IMR-90 (cell line): ENCODE measurements at regions not wholly inside any gene's neighbourhood (a gene's known extent, or its start where the extent isn't known, plus 50 kb on each side); places are given as distances from the start of the nearest gene placed in this dataset.

Experiments used
- ATAC-seq: fragments of 200-7000 bp; cut with Tn5 transposase; 2 replicates; pipeline ENCODE4 v1.9.1; 2020; ENCODE audit warnings: low read depth, mild to moderate bottlenecking, moderate library complexity
- BruUV-seq: library from RNA; stranded (reverse); fragments of 400-500 nt; replicated peaks from 2 replicates; lab custom pipeline; 2021; lab: Mats Ljungman, UMichigan
- CTCF ChIA-PET: fragments of 300-600 bp; formaldehyde crosslinking; extraction: SDS; loops from one replicate; lab custom pipeline; 2021; ENCODE audit warnings: antibody characterized with exemption; lab: Yijun Ruan, JAX
- POLR2A ChIA-PET: fragments of 300-600 bp; sonication (Branson Sonifier 250); formaldehyde crosslinking; loops from one replicate; lab custom pipeline; 2022; ENCODE audit warnings: antibody characterized with exemption; ENCODE audit not compliant: unreplicated experiment; lab: Charles Lee
- DNase-seq: peaks from one replicate; pipeline ENCODE4 v3.0.0; 2013
- H2AFZ ChIP-seq: replicated peaks from 2 replicates; pipeline ENCODE3; 2013; ENCODE audit warnings: low read length, mild to moderate bottlenecking; ENCODE audit not compliant: poor library complexity
- H2AK5ac ChIP-seq: 2 replicates; pipeline ENCODE4 v1.6.1; 2013; ENCODE audit warnings: low read depth, low read length, inconsistent platforms
- H2AK9ac ChIP-seq: replicated peaks from 2 replicates; pipeline ENCODE3; 2013; ENCODE audit warnings: mild to moderate bottlenecking, low read depth, low read length, moderate library complexity; ENCODE audit not compliant: poor library complexity
- H2BK120ac ChIP-seq: 2 replicates; pipeline ENCODE4 v1.6.1; 2013; ENCODE audit warnings: low read depth, low read length, inconsistent platforms
- H2BK15ac ChIP-seq: 3 replicates; pipeline ENCODE4 v1.6.1; 2013; ENCODE audit warnings: low read depth, low read length, inconsistent platforms
- H2BK20ac ChIP-seq: 2 replicates; pipeline ENCODE4 v1.6.1; 2013; ENCODE audit warnings: low read depth, mild to moderate bottlenecking, inconsistent platforms, low read length, moderate library complexity
- H2BK5ac ChIP-seq: 2 replicates; pipeline ENCODE4 v1.6.1; 2013; ENCODE audit warnings: mild to moderate bottlenecking, low read depth, low read length, inconsistent platforms; ENCODE audit not compliant: poor library complexity, severe bottlenecking
- H3K14ac ChIP-seq: replicated peaks from 2 replicates; pipeline ENCODE4 v1.6.1; 2013; ENCODE audit warnings: low read depth, low read length, inconsistent platforms
- H3K18ac ChIP-seq: 2 replicates; pipeline ENCODE4 v1.6.1; 2013; ENCODE audit warnings: low read depth, low read length, control low read depth
- H3K23ac ChIP-seq: 2 replicates; pipeline ENCODE4 v1.6.1; 2013; ENCODE audit warnings: low read depth, low read length, inconsistent platforms
- H3K27ac ChIP-seq: 2 replicates; pipeline ENCODE4 v1.5.1; 2013; ENCODE audit warnings: mild to moderate bottlenecking, control low read depth, low read length; ENCODE audit not compliant: insufficient read depth
- H3K27me3 ChIP-seq: 2 replicates; pipeline ENCODE4 v1.6.1; 2013; ENCODE audit warnings: low read length; ENCODE audit not compliant: control insufficient read depth, insufficient read depth
- H3K36me3 ChIP-seq: 2 replicates; pipeline ENCODE4 v1.6.1; 2013; ENCODE audit warnings: low read length, mixed read lengths; ENCODE audit not compliant: control insufficient read depth, insufficient read depth
- H3K4ac ChIP-seq: 2 replicates; pipeline ENCODE4 v1.6.1; 2013; ENCODE audit warnings: low read depth, low read length, inconsistent platforms
- H3K4me1 ChIP-seq: 2 replicates; pipeline ENCODE4 v1.6.1; 2013; ENCODE audit warnings: low read length, mixed read lengths; ENCODE audit not compliant: control insufficient read depth, insufficient read depth
- H3K4me2 ChIP-seq: 2 replicates; pipeline ENCODE4 v1.6.1; 2013; ENCODE audit warnings: low read depth, mild to moderate bottlenecking, control low read depth, low read length, moderate library complexity
- H3K4me3 ChIP-seq: 2 replicates; pipeline ENCODE4 v1.5.1; 2013; ENCODE audit warnings: low read depth, mild to moderate bottlenecking, control low read depth, low read length, moderate library complexity; ENCODE audit not compliant: insufficient read depth
- H3K56ac ChIP-seq: 2 replicates; pipeline ENCODE4 v1.6.1; 2013; ENCODE audit warnings: low read length, inconsistent platforms; ENCODE audit not compliant: insufficient read depth; ENCODE audit errors: extremely low read depth
- H3K79me1 ChIP-seq, 2 experiments: 2 replicates each; pipeline ENCODE4 v1.6.1; 2013; ENCODE audit warnings: low read length in 2 of 2, inconsistent platforms in 1 of 2, low read depth in 1 of 2
- H3K9ac ChIP-seq: 2 replicates; pipeline ENCODE4 v1.6.1; 2013; ENCODE audit warnings: low read depth, low read length, control low read depth
- H3K9me1 ChIP-seq: 2 replicates; pipeline ENCODE4 v1.6.1; 2013; ENCODE audit warnings: low read length, inconsistent platforms; ENCODE audit not compliant: insufficient read depth
- H3K9me3 ChIP-seq: 2 replicates; pipeline ENCODE4 v1.6.1; 2013; ENCODE audit warnings: low read length; ENCODE audit not compliant: control insufficient read depth, insufficient read depth
- H4K20me1 ChIP-seq: 2 replicates; pipeline ENCODE4 v1.6.1; 2013; ENCODE audit warnings: low read length, inconsistent platforms; ENCODE audit not compliant: insufficient read depth
- H4K5ac ChIP-seq: 2 replicates; pipeline ENCODE4 v1.6.1; 2013; ENCODE audit warnings: mild to moderate bottlenecking, low read depth, low read length, control low read depth
- H4K8ac ChIP-seq, 2 experiments: 2 replicates each; pipeline ENCODE4 v1.6.1; 2013; ENCODE audit warnings: low read depth in 2 of 2, low read length in 2 of 2, control low read depth in 1 of 2, inconsistent platforms in 1 of 2
- H4K91ac ChIP-seq: 2 replicates; pipeline ENCODE4 v1.6.1; 2013; ENCODE audit warnings: low read depth, low read length, inconsistent platforms; ENCODE audit not compliant: insufficient read depth
- BHLHE40 ChIP-seq: fragments of 150-350 bp; IDR thresholded peaks from 2 replicates; pipeline ENCODE4 v1.6.1; 2016; ENCODE audit warnings: mild to moderate bottlenecking, low read depth, low read length
- CEBPB ChIP-seq: IDR thresholded peaks from 2 replicates; pipeline ENCODE4 v1.6.1; 2012; ENCODE audit warnings: low read depth, low read length, improper control_type of control experiment
- CHD1 ChIP-seq: IDR thresholded peaks from 2 replicates; pipeline ENCODE4 v1.6.1; 2012; ENCODE audit warnings: low read depth, low read length, improper control_type of control experiment
- ELK1 ChIP-seq: fragments of 150-350 bp; IDR thresholded peaks from 2 replicates; pipeline ENCODE4 v1.6.1; 2016; ENCODE audit warnings: low read depth, mild to moderate bottlenecking, low read length, moderate library complexity, borderline replicate concordance
- FOS ChIP-seq: fragments of 150-350 bp; IDR thresholded peaks from 2 replicates; pipeline ENCODE4 v1.6.1; 2016; ENCODE audit warnings: low read depth, low read length
- MAFK ChIP-seq: IDR thresholded peaks from 2 replicates; pipeline ENCODE4 v1.6.1; 2012; ENCODE audit warnings: low read depth, low read length, improper control_type of control experiment
- MAZ ChIP-seq: IDR thresholded peaks from 2 replicates; pipeline ENCODE4 v1.6.1; 2012; ENCODE audit warnings: low read depth, mild to moderate bottlenecking, low read length, improper control_type of control experiment, moderate library complexity, borderline replicate concordance
- MXI1 ChIP-seq: IDR thresholded peaks from 2 replicates; pipeline ENCODE4 v1.6.1; 2012; ENCODE audit warnings: low read depth, mild to moderate bottlenecking, low read length, moderate library complexity, borderline replicate concordance
- NFE2L2 ChIP-seq: fragments of 150-350 bp; IDR thresholded peaks from 2 replicates; pipeline ENCODE4 v1.6.1; 2016; ENCODE audit warnings: low read depth, mild to moderate bottlenecking, low read length
- POLR2A ChIP-seq: IDR thresholded peaks from 2 replicates; pipeline ENCODE4 v1.6.1; 2012; ENCODE audit warnings: mild to moderate bottlenecking, low read depth, low read length
- RAD21 ChIP-seq: IDR thresholded peaks from 2 replicates; pipeline ENCODE4 v1.6.1; 2012; ENCODE audit warnings: low read length, improper control_type of control experiment
- RCOR1 ChIP-seq: IDR thresholded peaks from 2 replicates; pipeline ENCODE4 v1.6.1; 2012; ENCODE audit warnings: mild to moderate bottlenecking, low read length, improper control_type of control experiment; ENCODE audit not compliant: insufficient replicate concordance
- RFX5 ChIP-seq: IDR thresholded peaks from 2 replicates; pipeline ENCODE4 v1.8.0; 2012; ENCODE audit warnings: low read depth, mild to moderate bottlenecking, low read length, moderate library complexity
- SMC3 ChIP-seq: fragments of 150-350 bp; IDR thresholded peaks from 2 replicates; pipeline ENCODE4 v1.6.1; 2016; ENCODE audit warnings: low read depth, mild to moderate bottlenecking, antibody characterized with exemption, low read length, moderate library complexity
- WGBS, 2 experiments: methylation state at CpG; one replicate each; pipeline versions ENCODE4 v1.1.5 to v1.1.7; 2013; ENCODE audit warnings: missing lambda C conversion rate in 2 of 2; ENCODE audit not compliant: insufficient read length in 1 of 2; ENCODE audit errors: extremely low coverage in 2 of 2; 5-methylcytosine and 5-hydroxymethylcytosine counted together
- dilution Hi-C: fragments of 300-500 bp; cut with HindIII; formaldehyde crosslinking; loops from one replicate; pipeline ENCODE4 v1.14.3; 2018; ENCODE audit warnings: low sequenced_read_pairs; ENCODE audit not compliant: unreplicated experiment
- in situ Hi-C: fragments of 300-500 bp; cut with MboI; formaldehyde crosslinking; loops from 3 replicates; pipeline ENCODE4 v1.14.3; 2019; ENCODE audit warnings: low sequenced_read_pairs, inconsistent platforms, mixed read lengths
- intact Hi-C: fragments of 100-400 bp; cut with micrococcal nuclease; formaldehyde crosslinking; loops from 2 replicates; pipeline ENCODE4 v1.10.0; 2022
- TF ChIP-seq, protein P1 (sequence below): fragments of 150-350 bp; IDR thresholded peaks from 2 replicates; pipeline ENCODE4 v1.6.1; 2017; ENCODE audit warnings: mild to moderate bottlenecking, antibody characterized with exemption, low read length, low read depth
- TF ChIP-seq, protein P2 (sequence below): conservative IDR thresholded peaks from 2 replicates; pipeline ENCODE4 v1.5.1; 2012; ENCODE audit warnings: mild to moderate bottlenecking, low read depth, low read length, improper control_type of control experiment

DNA sequence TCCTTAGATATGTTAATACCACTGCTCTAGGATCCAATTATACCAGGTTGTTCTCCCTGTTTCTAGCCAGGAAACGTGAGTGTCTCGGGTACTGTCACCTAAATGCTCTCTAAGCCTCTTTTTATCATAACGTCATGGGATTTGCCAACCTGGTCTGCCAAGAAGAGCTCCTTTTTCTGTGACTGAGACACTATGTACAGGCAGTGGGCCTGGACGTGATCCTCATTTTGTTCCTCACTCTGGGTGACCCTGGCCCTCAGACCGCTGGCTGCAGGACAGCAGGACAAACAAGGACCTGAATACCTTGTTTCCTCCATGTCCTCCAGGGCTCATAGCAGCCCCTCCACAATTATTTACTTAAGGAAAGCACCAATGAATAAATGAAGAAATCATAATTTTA lies 69.1 kb downstream of the CD164 start:
- no peak overlapping the region for H3K4me3 ChIP-seq
- in situ Hi-C loops (no loop called here), intact Hi-C loops (no loop called here), dilution Hi-C loops (no loop called here)
- H3K4ac ChIP-seq: no peak overlapping the region
- no peak overlapping the region for H2BK120ac ChIP-seq
- H3K27ac ChIP-seq: no peak overlapping the region
- H3K9me1 ChIP-seq: 0 out of 2 replicates have a peak, but pooled peaks cover 4% of the 10 kb centered on the region
- no peak overlapping the region for H2AK9ac ChIP-seq
- 53% methylated on average over 4 of the region's 5 CpGs; no CpG with 5 or more reads in 1 of the 2 experiments for WGBS, 2 experiments
- no peak overlapping the region for H3K56ac ChIP-seq
- no TSS peak for BruUV-seq
- no peaks in the 10 kb centered on the region for H3K79me1 ChIP-seq
- no peak overlapping the region for H2AFZ ChIP-seq
- TF ChIP-seq RAD21 (no peak), MXI1 (no peak), MAZ (no peak), BHLHE40 (no peak), MAFK (no peak), RCOR1 (no peak), POLR2A (no peak), NFE2L2 (no peak), SMC3 (no peak), RFX5 (no peak), CEBPB (no peak), CHD1 (no peak), FOS (no peak), ELK1 (no peak)
- TF ChIP-seq, protein P1, sequence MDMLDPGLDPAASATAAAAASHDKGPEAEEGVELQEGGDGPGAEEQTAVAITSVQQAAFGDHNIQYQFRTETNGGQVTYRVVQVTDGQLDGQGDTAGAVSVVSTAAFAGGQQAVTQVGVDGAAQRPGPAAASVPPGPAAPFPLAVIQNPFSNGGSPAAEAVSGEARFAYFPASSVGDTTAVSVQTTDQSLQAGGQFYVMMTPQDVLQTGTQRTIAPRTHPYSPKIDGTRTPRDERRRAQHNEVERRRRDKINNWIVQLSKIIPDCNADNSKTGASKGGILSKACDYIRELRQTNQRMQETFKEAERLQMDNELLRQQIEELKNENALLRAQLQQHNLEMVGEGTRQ: no peak
- TF ChIP-seq, protein P2, sequence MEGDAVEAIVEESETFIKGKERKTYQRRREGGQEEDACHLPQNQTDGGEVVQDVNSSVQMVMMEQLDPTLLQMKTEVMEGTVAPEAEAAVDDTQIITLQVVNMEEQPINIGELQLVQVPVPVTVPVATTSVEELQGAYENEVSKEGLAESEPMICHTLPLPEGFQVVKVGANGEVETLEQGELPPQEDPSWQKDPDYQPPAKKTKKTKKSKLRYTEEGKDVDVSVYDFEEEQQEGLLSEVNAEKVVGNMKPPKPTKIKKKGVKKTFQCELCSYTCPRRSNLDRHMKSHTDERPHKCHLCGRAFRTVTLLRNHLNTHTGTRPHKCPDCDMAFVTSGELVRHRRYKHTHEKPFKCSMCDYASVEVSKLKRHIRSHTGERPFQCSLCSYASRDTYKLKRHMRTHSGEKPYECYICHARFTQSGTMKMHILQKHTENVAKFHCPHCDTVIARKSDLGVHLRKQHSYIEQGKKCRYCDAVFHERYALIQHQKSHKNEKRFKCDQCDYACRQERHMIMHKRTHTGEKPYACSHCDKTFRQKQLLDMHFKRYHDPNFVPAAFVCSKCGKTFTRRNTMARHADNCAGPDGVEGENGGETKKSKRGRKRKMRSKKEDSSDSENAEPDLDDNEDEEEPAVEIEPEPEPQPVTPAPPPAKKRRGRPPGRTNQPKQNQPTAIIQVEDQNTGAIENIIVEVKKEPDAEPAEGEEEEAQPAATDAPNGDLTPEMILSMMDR: no peak
- H3K4me1 ChIP-seq: no peaks in the 10 kb centered on the region
- H2AK5ac ChIP-seq: no peak overlapping the region
- no peaks in the 10 kb centered on the region for H3K9me3 ChIP-seq
- no peak overlapping the region for H2BK20ac ChIP-seq
- H3K9ac ChIP-seq: no peak overlapping the region
- no peak overlapping the region for H2BK5ac ChIP-seq
- ChIA-PET POLR2A (no interaction called here), CTCF (interaction anchor here (1.2 kb wide), 1 partner anchor 9 kb away, joined by 3 read pairs; no protein-coding TSS in a partner anchor)
- H4K20me1 ChIP-seq: no peaks in the 10 kb centered on the region
- H4K91ac ChIP-seq: no peak overlapping the region
- DNase-seq: no peak
- no peak for ATAC-seq
- no peak overlapping the region for H4K8ac ChIP-seq
- H4K5ac ChIP-seq: no peak overlapping the region
- H3K27me3 ChIP-seq: peaks cover 4% of the 10 kb centered on the region
- no peaks in the 10 kb centered on the region for H3K36me3 ChIP-seq
- H3K14ac ChIP-seq: no peak overlapping the region
- no peak overlapping the region for H3K23ac ChIP-seq
- H2BK15ac ChIP-seq: no peak overlapping the region
- no peak overlapping the region for H3K18ac ChIP-seq
- H3K4me2 ChIP-seq: no peak overlapping the region
